ENCODE measurements at regions not wholly inside any gene's neighbourhood (a gene's known extent, or its start where the extent isn't known, plus 50 kb on each side); places are given as distances from the start of the nearest gene placed in this dataset.
A peak's percentile ranks its signal among the peaks of the same experiment; 100 is the strongest.

DNA sequence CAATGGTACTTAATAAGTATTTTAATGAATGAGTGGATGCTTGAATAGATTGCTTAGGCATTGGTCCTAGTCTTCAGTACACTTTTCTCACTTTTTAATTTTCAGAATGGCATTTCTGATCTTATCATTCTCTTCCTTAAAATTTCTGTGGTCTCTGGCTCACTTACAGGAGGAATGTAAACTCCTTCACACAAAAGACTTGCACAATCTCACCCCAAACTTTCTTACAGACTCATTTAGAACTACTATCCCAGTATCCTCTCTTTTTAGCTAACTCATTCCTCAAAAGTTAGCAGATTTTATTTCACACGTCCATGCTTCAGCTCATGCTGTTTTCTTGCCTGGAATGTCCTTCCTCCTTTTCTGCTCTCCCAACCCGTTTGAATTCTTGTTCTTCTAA, 350.1 kb downstream of the GRXCR1 start:
- no peak for DNase-seq (ENCODE audit: low read depth)
- H3K4me3 ChIP-seq (ENCODE audit: low read depth, low read length), result no peak overlapping the region
- TF ChIP-seq, protein P1, sequence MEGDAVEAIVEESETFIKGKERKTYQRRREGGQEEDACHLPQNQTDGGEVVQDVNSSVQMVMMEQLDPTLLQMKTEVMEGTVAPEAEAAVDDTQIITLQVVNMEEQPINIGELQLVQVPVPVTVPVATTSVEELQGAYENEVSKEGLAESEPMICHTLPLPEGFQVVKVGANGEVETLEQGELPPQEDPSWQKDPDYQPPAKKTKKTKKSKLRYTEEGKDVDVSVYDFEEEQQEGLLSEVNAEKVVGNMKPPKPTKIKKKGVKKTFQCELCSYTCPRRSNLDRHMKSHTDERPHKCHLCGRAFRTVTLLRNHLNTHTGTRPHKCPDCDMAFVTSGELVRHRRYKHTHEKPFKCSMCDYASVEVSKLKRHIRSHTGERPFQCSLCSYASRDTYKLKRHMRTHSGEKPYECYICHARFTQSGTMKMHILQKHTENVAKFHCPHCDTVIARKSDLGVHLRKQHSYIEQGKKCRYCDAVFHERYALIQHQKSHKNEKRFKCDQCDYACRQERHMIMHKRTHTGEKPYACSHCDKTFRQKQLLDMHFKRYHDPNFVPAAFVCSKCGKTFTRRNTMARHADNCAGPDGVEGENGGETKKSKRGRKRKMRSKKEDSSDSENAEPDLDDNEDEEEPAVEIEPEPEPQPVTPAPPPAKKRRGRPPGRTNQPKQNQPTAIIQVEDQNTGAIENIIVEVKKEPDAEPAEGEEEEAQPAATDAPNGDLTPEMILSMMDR (IDR thresholded peaks at IDR 0.05; ENCODE audit: insufficient read depth, low read depth, low read length, missing control alignments), result no peak

- DNase-seq (ENCODE audit: low read depth), result peak; percentile 42
- TF ChIP-seq, protein P1 (IDR thresholded peaks at IDR 0.05; ENCODE audit: insufficient read depth, low read depth, low read length, missing control alignments), result no peak
- H3K4me3 ChIP-seq (ENCODE audit: low read depth, low read length), result no peak overlapping the region
Measured at GRCh38 chr4:43243433-43244116, 351.1 kb downstream of the GRXCR1 start.

- TF ChIP-seq, protein P1 (IDR thresholded peaks at IDR 0.05; ENCODE audit: insufficient read depth, low read depth, low read length, missing control alignments), result no peak
- peak; percentile 89 for DNase-seq (ENCODE audit: low read depth)
- H3K4me3 ChIP-seq (ENCODE audit: low read depth, low read length), result no peak overlapping the region
Measured at GRCh38 chr4:43244688-43245382, 352.3 kb downstream of the GRXCR1 start.

- H3K4me3 ChIP-seq (ENCODE audit: low read depth, low read length), result no peak overlapping the region
- TF ChIP-seq, protein P1 (IDR thresholded peaks at IDR 0.05; ENCODE audit: insufficient read depth, low read depth, low read length, missing control alignments), result no peak
- peak; percentile 25 for DNase-seq (ENCODE audit: low read depth)
Measured at GRCh38 chr4:43251841-43252240, 359.3 kb downstream of the GRXCR1 start.

GRCh38 chr4:43253541-43253940, 361.0 kb downstream of the GRXCR1 start:
- no peak overlapping the region for H3K4me3 ChIP-seq (ENCODE audit: low read depth, low read length)
- DNase-seq (ENCODE audit: low read depth), result no peak
- TF ChIP-seq, protein P1 (IDR thresholded peaks at IDR 0.05; ENCODE audit: insufficient read depth, low read depth, low read length, missing control alignments), result no peak

GRCh38 chr4:43264730-43265129, 372.2 kb downstream of the GRXCR1 start:
- no peak for DNase-seq (ENCODE audit: low read depth)
- TF ChIP-seq, protein P1 (IDR thresholded peaks at IDR 0.05; ENCODE audit: insufficient read depth, low read depth, low read length, missing control alignments), result no peak
- no peak overlapping the region for H3K4me3 ChIP-seq (ENCODE audit: low read depth, low read length)

All from GM12865 (cell line).